GM12874 (cell line): ENCODE measurements at regions not wholly inside any gene's neighbourhood (a gene's known extent, or its start where the extent isn't known, plus 50 kb on each side); places are given as distances from the start of the nearest gene placed in this dataset.

Experiments
- TF ChIP-seq, protein P1 (sequence below): IDR thresholded peaks from 2 replicates; pipeline ENCODE4 v1.5.1; 2011; ENCODE audit warnings: low read depth, mild to moderate bottlenecking, control low read depth, low read length, moderate library complexity; ENCODE audit not compliant: insufficient read depth

DNA sequence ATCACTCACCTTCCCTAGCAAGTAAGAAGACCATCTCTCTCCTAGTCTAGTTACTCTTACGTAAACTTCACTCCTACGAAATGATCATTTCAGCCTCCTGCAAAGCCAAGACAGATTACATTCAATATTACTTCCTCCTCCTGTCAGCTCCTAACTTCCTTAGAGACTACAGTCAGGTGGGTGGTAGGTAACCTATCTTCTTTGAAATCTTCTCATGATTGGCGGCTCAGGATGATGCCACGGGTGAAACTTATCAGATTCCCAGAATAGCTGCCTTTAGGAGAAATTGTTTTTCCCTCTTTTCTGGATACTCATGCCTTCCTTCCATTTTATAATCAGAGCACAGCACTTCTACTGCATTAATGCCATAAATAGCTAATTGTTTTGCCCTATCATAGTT lies 744.8 kb upstream of the HS3ST1 start:
- TF ChIP-seq, protein P1, sequence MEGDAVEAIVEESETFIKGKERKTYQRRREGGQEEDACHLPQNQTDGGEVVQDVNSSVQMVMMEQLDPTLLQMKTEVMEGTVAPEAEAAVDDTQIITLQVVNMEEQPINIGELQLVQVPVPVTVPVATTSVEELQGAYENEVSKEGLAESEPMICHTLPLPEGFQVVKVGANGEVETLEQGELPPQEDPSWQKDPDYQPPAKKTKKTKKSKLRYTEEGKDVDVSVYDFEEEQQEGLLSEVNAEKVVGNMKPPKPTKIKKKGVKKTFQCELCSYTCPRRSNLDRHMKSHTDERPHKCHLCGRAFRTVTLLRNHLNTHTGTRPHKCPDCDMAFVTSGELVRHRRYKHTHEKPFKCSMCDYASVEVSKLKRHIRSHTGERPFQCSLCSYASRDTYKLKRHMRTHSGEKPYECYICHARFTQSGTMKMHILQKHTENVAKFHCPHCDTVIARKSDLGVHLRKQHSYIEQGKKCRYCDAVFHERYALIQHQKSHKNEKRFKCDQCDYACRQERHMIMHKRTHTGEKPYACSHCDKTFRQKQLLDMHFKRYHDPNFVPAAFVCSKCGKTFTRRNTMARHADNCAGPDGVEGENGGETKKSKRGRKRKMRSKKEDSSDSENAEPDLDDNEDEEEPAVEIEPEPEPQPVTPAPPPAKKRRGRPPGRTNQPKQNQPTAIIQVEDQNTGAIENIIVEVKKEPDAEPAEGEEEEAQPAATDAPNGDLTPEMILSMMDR: no peak

DNA sequence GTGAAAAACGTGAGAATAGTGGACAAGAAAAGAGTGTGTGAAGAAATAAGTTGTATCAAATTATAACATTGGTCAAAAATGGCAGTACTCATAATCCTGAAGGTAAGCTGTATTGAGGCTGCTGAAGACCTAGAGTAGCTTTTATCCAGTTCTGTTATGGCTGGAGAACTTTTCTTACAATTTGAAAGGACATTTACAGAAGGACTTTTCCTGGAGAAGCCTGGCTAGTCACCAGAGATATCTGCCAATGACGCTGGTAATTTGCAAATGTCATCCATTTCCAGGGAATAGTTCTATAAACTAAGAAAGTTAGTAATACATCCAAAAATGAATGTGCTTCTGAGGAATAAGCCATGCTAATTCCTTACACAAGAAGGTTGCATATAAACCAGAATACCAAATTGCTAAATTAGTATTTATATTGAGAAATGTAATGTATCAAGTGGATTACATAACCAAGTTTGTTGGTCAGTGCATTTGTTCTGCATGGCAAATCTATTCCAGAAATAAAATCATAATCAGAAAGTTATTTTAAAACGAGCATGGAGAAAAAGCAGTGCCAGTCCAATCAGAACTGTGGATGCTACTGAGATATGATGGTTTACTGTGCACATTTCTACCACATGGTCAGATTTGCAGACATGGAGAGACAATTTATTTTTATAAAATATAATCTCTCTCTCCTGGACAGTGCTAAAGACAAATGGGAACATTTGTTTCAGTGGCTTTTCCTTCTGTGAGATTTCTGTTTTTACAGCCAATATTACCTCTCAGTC lies 743.7 kb upstream of the HS3ST1 start:
- TF ChIP-seq, protein P1: no peak

DNA sequence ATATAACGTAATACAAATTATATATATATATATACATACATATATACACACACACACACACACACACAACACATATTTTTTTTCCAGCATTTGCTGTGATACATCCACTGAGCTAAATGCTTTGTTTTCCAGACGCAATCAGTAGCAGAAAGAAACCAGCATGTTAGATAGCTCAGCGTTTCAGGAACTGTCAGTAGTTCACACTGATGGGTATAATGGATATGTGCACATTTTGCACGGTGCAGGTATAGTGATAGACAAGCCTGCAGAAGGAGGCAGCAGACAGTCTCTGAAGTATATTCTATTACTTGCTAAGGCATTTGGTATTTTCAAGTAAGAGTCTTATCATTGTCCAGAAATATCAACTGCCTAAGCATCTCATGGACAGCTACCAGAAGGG lies 741.6 kb upstream of the HS3ST1 start:
- TF ChIP-seq, protein P1: no peak

DNA sequence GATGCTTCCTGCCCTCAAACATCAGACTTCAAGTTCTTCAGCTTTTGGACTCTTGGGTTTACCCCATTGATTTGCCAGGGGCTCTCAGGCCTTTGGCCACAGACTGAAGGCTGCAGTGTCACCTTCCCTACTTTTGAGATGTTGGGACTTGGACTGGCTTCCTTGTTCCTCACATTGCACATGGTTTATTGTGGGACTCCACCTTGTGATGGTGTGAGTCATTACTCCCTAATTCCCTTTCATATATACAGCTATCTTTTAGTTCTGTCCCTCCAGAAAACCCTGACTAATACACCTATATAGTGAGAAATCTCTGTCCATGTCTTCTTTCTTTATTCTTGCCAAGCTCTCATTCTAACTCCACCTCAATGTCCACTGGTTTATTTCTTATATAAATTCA lies 736.9 kb upstream of the HS3ST1 start:
- TF ChIP-seq, protein P1: no peak

DNA sequence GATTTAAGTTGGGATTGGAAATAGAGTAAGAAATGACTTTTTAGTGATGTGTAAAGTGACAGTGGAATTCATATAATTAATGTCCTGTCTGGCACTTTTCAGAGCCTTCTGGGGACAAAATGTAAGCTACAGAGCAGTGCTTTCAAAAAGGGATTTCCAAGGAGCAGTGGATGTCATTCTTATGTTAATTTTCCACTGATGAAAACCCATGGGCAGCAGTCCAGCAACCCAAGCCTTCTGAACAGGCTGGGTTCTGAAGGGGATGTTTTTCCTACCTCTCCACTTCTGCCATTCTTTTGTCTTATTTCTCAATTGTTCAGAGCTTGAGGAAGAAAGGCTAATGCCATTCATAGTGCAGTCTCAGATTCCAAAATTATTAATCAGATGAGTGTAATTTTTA lies 717.6 kb upstream of the HS3ST1 start:
- TF ChIP-seq, protein P1: no peak

DNA sequence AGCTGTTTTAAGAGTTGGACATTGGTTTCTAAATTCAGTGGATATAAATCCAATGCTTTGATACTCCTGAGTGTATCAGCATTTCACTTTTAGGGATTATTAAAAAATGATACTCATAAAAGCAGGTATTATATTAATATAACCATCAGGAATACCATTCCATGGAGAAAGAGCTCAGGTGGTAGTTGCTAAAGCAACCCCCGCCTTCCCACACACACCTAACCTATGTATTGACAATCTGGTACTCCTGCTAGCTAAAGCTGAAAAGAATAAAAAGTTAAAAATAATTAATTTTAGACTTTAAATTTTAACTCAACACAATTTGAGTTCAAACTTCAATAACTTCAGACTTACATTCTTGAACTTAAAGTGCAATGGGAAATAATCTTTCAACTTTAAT lies 717.1 kb upstream of the HS3ST1 start:
- TF ChIP-seq, protein P1: no peak

DNA sequence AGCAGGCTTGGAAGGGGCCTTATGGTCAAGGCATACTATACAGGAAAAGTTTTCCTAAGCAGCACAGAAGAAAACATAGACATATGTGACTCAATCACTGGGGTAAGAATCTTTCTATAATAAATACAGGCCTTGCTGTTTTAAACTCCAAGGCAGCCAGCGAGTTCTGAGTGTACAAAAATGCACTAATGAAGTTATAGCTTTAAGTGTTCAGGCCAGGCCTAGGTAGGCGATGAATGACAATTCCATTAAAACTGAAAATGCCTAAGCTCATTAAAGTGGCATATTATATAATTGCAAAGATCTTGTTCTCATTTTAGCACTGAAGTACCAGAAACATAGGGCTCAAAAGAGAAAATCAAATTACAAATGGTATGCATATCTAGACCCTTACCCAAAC lies 716.4 kb upstream of the HS3ST1 start:
- TF ChIP-seq, protein P1: no peak
